ENCODE measurements at regions not wholly inside any gene's neighbourhood (a gene's known extent, or its start where the extent isn't known, plus 50 kb on each side); places are given as distances from the start of the nearest gene placed in this dataset.

DNA sequence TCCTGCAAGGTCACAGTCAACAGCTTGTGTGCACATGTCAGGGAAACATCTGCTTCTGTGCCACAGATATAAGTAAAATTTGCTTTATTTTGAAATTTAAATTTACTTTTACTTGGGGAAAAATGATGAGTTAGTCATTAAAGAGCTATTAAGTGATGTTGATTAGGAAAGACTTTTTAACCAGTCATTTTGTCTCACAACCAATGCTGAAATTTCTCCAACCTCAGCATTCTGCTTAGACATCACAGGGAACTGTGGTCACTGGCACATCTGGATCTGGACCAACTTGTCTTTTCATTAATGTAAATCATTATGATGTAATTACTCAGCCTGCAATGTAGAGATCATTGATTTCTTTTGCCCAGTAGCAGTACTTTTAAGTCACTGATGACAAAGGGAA, 301.0 kb downstream of the TTLL7 start:
- H3K27ac ChIP-seq, result no peak overlapping the region
- TF ChIP-seq, protein P1, sequence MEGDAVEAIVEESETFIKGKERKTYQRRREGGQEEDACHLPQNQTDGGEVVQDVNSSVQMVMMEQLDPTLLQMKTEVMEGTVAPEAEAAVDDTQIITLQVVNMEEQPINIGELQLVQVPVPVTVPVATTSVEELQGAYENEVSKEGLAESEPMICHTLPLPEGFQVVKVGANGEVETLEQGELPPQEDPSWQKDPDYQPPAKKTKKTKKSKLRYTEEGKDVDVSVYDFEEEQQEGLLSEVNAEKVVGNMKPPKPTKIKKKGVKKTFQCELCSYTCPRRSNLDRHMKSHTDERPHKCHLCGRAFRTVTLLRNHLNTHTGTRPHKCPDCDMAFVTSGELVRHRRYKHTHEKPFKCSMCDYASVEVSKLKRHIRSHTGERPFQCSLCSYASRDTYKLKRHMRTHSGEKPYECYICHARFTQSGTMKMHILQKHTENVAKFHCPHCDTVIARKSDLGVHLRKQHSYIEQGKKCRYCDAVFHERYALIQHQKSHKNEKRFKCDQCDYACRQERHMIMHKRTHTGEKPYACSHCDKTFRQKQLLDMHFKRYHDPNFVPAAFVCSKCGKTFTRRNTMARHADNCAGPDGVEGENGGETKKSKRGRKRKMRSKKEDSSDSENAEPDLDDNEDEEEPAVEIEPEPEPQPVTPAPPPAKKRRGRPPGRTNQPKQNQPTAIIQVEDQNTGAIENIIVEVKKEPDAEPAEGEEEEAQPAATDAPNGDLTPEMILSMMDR (IDR thresholded peaks at IDR 0.05), result no peak
- TF ChIP-seq POLR2A (IDR thresholded peaks at IDR 0.05), result no peak
- no peaks in the 10 kb centered on the region for H3K4me1 ChIP-seq
- H3K4me3 ChIP-seq, result no peak overlapping the region
- no peak for DNase-seq
- H3K9me3 ChIP-seq, result no peaks in the 10 kb centered on the region
- H3K36me3 ChIP-seq, result no peaks in the 10 kb centered on the region
- no peaks in the 10 kb centered on the region for H3K27me3 ChIP-seq

DNA sequence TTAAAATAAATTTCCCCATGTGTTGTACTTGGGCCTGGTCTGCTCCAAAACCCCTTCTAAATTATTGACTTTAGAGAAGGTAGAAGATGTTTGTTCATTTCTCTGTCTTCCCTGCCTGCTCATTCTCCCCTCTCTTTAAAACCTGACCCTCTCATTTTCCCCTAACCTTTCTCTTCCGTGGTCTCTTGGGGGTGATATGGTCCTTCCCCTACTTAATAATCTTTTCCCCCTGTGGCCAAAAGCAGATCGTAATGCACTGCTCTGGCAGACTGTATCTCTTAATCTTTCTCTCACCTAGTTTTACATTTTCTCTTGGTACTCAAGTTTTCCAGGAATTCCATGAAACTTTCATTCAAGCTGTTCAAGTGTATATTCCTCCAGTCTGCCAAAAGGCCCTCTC, 301.7 kb downstream of the TTLL7 start:
- DNase-seq, result no peak
- no peak overlapping the region for H3K27ac ChIP-seq
- TF ChIP-seq POLR2A (IDR thresholded peaks at IDR 0.05), result no peak
- TF ChIP-seq, protein P1 (IDR thresholded peaks at IDR 0.05), result no peak
- H3K27me3 ChIP-seq, result no peaks in the 10 kb centered on the region
- H3K36me3 ChIP-seq, result no peaks in the 10 kb centered on the region
- no peaks in the 10 kb centered on the region for H3K9me3 ChIP-seq
- H3K4me3 ChIP-seq, result no peak overlapping the region
- no peaks in the 10 kb centered on the region for H3K4me1 ChIP-seq

DNA sequence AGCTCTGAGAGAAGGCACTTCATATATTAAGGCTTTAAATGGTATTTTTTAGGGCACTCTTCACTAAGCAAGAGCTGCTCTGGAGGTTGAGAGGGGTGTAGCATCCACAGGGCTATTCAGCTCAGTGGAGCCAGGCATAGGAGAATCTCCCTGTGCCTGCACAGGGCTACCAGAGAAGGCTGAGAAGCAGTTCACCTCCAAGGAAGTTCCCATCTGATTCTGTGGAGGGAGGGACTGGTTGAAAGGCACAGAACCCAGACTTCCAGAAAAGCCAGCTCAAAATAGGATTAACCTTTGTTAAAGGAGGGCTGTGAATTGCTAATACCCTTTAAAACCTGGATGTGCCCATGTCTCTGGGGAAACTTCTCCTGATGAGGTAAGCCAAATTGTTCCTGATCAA, 304.5 kb downstream of the TTLL7 start:
- H3K27ac ChIP-seq, result no peak overlapping the region
- H3K9me3 ChIP-seq, result no peaks in the 10 kb centered on the region
- H3K27me3 ChIP-seq, result no peaks in the 10 kb centered on the region
- no peaks in the 10 kb centered on the region for H3K4me1 ChIP-seq
- H3K4me3 ChIP-seq, result no peak overlapping the region
- TF ChIP-seq, protein P1 (IDR thresholded peaks at IDR 0.05), result no peak
- TF ChIP-seq POLR2A (IDR thresholded peaks at IDR 0.05), result no peak
- no peak for DNase-seq
- no peaks in the 10 kb centered on the region for H3K36me3 ChIP-seq

DNA sequence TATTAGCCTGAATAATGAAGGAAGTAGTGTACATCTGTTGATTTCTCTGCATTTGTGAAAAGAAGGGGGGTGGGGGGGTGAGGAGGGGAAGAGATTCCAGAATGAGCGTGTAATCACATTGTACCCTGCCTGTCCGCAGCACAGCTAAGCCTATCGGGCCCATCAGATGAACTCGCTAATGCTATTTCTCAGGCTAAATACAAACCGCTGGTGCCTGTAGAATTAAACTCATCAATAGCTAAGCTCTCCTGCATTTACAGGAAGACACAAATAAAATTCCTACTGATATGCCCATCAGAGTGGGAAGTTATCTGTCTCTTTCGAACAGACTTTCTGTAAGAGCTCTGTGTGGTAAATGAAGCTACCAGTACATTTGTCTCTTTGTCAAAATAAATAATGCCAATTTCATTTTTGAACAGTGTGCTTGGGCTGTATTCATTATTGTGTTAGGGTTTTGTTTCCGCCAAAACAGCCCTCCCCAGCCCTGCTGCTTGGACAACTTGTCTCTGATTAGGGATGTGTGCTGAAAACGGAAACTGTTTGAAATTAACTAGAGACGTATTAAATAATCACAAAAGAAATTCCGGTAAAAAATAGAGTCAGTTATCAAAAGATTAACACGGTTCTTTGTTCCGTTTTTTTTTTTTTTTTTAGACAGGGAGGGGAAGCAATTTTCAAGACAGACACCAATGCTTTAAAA, 305.4 kb downstream of the TTLL7 start:
- DNase-seq, result no peak

DNA sequence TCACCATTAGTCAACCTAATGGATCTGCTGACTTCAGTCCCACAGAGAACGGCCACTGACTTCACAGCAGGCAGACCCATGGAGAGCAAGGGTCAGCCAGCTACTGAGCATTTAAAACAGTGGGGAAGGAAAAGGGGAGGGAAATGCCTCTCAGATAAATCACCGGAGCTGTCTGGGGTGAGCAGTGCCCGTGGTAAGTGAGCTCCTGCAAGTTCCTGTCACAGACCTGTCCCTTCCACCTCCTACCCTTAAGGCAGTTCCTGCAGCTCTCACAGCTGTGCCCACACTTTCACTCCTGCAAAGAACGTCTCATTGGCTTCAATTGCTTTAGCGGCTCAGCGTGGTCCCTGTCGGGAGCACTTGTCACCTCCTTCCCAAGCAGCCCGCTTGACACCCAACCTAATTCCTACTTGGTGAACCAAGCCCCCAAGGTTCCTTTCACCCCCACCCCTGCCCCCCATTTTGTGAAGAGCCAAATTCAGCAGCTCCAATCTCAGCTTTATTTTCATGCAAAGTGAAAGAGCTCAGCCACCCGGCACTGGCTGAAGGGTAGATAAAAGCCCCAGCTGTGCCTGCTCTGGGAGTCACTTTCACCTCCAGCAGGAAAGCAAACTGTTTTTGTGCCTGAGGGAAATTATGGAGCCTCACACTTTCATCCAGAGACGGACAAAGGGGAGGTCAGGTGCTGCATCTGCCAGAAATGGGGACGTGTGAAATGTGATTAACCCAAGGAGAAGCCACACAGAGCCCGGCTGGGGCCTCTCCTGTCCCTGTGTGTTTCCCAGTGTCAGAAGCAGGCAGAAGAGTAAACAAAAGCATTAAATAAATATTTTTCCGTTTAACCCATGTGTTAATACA, 306.2 kb downstream of the TTLL7 start:
- DNase-seq, result no peak
- H3K27me3 ChIP-seq, result no peaks in the 10 kb centered on the region
- H3K9me3 ChIP-seq, result no peaks in the 10 kb centered on the region
- H3K27ac ChIP-seq, result peak overlapping the region in 1 of 4 donors; percentile 10
- H3K4me3 ChIP-seq, result peak overlapping the region; percentile 20 to 48 (median 24)
- no peak for TF ChIP-seq POLR2A (IDR thresholded peaks at IDR 0.05)
- TF ChIP-seq, protein P1 (IDR thresholded peaks at IDR 0.05), result no peak
- H3K4me1 ChIP-seq, result no peaks in the 10 kb centered on the region
- H3K36me3 ChIP-seq, result no peaks in the 10 kb centered on the region

More for the DNA sequence above, 305.4 kb downstream of the TTLL7 start:
- no peaks in the 10 kb centered on the region for H3K4me1 ChIP-seq
- no peak overlapping the region for H3K27ac ChIP-seq
- H3K4me3 ChIP-seq, result peak overlapping the region in 3 of 4 donors; percentile 20 to 48 (median 24)
- no peaks in the 10 kb centered on the region for H3K9me3 ChIP-seq
- H3K36me3 ChIP-seq, result no peaks in the 10 kb centered on the region
- no peaks in the 10 kb centered on the region for H3K27me3 ChIP-seq
- TF ChIP-seq POLR2A (IDR thresholded peaks at IDR 0.05), result no peak
- TF ChIP-seq, protein P1 (IDR thresholded peaks at IDR 0.05), result no peak

Measured in Peyer's patch (tissue), 4 donors.